NCI-H510A (cell line): ENCODE measurements at regions not wholly inside any gene's neighbourhood (a gene's known extent, or its start where the extent isn't known, plus 50 kb on each side); places are given as distances from the start of the nearest gene placed in this dataset.

Source experiments
- DNase-seq: peaks from one replicate; lab custom pipeline; 2025; lab: John Stamatoyannopoulos, UW

GRCh38 chrX:68894513-68895340 lies 65.9 kb downstream of the EFNB1 start:
- DNase-seq = peak; percentile 2

GRCh38 chrX:68894142-68894512 lies 65.3 kb downstream of the EFNB1 start:
- DNase-seq = no peak

GRCh38 chrX:68892651-68893050 lies 63.8 kb downstream of the EFNB1 start:
- DNase-seq = no peak

GRCh38 chrX:68892134-68892533 lies 63.3 kb downstream of the EFNB1 start:
- DNase-seq = no peak
